HepG2 (cell line): ENCODE measurements at regions not wholly inside any gene's neighbourhood (a gene's known extent, or its start where the extent isn't known, plus 50 kb on each side); places are given as distances from the start of the nearest gene placed in this dataset.

Experiments used
- ATAC-seq: fragments of 200-7000 bp; cut with Tn5 transposase; 3 replicates; pipeline ENCODE4 v1.9.1; 2020; ENCODE audit warnings: mild to moderate bottlenecking, moderate library complexity
- BruUV-seq: library from RNA; stranded (reverse); fragments of 400-500 nt; replicated peaks from 2 replicates; lab custom pipeline; 2021; lab: Mats Ljungman, UMichigan
- CTCF ChIA-PET: fragments of 300-600 bp; formaldehyde crosslinking; extraction: SDS; loops from one replicate; lab custom pipeline; 2021; ENCODE audit warnings: low total read pairs, inconsistent platforms, low intra/inter-chr PET ratio; lab: Yijun Ruan, JAX
- POLR2A ChIA-PET: fragments of 350-600 bp; sonication (Branson Sonifier 250); formaldehyde crosslinking; loops from one replicate; lab custom pipeline; 2020; ENCODE audit warnings: antibody characterized with exemption, inconsistent platforms; lab: Yijun Ruan, JAX
- DNase-seq: peaks from one replicate; pipeline ENCODE4 v3.0.0-alpha.2; 2015; ENCODE audit warnings: low spot score
- FAIRE-seq: peaks from 3 replicates; lab custom pipeline; 2011; peaks lifted over from hg19 to GRCh38; lab: Jason Lieb, UNC
- H2AFZ ChIP-seq: one replicate; pipeline ENCODE4 v1.6.1; 2011; ENCODE audit warnings: low read length, inconsistent platforms
- H3K27ac ChIP-seq: fragments of 300-600 bp; 3 replicates; pipeline ENCODE4 v1.8.0; 2011; ENCODE audit warnings: mixed run types, mild to moderate bottlenecking, mixed read lengths, low read length, inconsistent platforms; ENCODE audit not compliant: insufficient read depth; ENCODE audit errors: extremely low read length
- H3K27me3 ChIP-seq, 2 experiments: fragments of 200-600 bp in 1 of 2; 2 replicates in 1 of 2; 3 replicates in 1 of 2; pipeline versions ENCODE4 v1.6.0 to v1.8.0; 2011; ENCODE audit warnings: low read length in 2 of 2, mild to moderate bottlenecking in 2 of 2, moderate library complexity in 2 of 2, inconsistent platforms in 1 of 2; ENCODE audit not compliant: insufficient read depth in 2 of 2, control insufficient read depth in 1 of 2
- H3K36me3 ChIP-seq, 2 experiments: fragments of 200-600 bp in 1 of 2; replicated peaks in 1 of 2; 2 replicates in 1 of 2; 3 replicates in 1 of 2; pipeline versions ENCODE4 v1.5.1 to v1.8.0; 2011; ENCODE audit warnings: low read length in 2 of 2, inconsistent platforms in 1 of 2; ENCODE audit not compliant: insufficient read depth in 2 of 2, control insufficient read depth in 1 of 2
- H3K4me1 ChIP-seq: 2 replicates; pipeline ENCODE4 v1.5.1; 2012; ENCODE audit warnings: low read length, inconsistent platforms; ENCODE audit not compliant: insufficient read depth
- H3K4me2 ChIP-seq: 2 replicates; pipeline ENCODE4 v1.6.0; 2011; ENCODE audit warnings: low read depth, low read length, inconsistent platforms
- H3K4me3 ChIP-seq, 3 experiments: fragments of 200-600 bp in 1 of 3; sonication (generic), shearing (Covaris generic) in 1 of 3; replicated peaks in 1 of 3; 2 replicates each; pipeline ENCODE4 v1.5.1; 2011 to 2016; ENCODE audit warnings: low read length in 3 of 3, inconsistent platforms in 2 of 3, low read depth in 2 of 3, mild to moderate bottlenecking in 2 of 3, control low read depth in 1 of 3, mixed read lengths in 1 of 3; ENCODE audit not compliant: insufficient read depth in 1 of 3
- H3K79me2 ChIP-seq: one replicate; pipeline ENCODE4 v1.6.1; 2011; ENCODE audit warnings: low read length, inconsistent platforms; ENCODE audit not compliant: insufficient read depth
- H3K9ac ChIP-seq: 2 replicates; pipeline ENCODE4 v1.6.0; 2011; ENCODE audit warnings: mild to moderate bottlenecking, low read depth, low read length, inconsistent platforms; ENCODE audit not compliant: insufficient read depth
- H3K9me3 ChIP-seq: 2 replicates; pipeline ENCODE4 v1.5.1; 2012; ENCODE audit warnings: mild to moderate bottlenecking, low read length
- H4K20me1 ChIP-seq: 2 replicates; pipeline ENCODE4 v1.6.0; 2011; ENCODE audit warnings: inconsistent platforms, mild to moderate bottlenecking, low read length, moderate library complexity; ENCODE audit not compliant: insufficient read depth
- CEBPB ChIP-seq: IDR thresholded peaks from 2 replicates; pipeline ENCODE4 v1.6.1; 2011; ENCODE audit warnings: low read depth, low read length, improper control_type of control experiment, borderline replicate concordance
- KLF11 ChIP-seq: IDR thresholded peaks from 2 replicates; pipeline ENCODE4 v1.6.1; 2016; ENCODE audit warnings: missing compliant biosample characterization
- MED1 ChIP-seq: sonication (generic); formaldehyde crosslinking; IDR thresholded peaks from 2 replicates; pipeline ENCODE4 v1.4.0; 2020; ENCODE audit warnings: missing genetic modification reagents
- MXD1 ChIP-seq: sonication (generic); formaldehyde crosslinking; IDR thresholded peaks from 2 replicates; pipeline ENCODE4 v1.4.0; 2020; ENCODE audit warnings: mild to moderate bottlenecking, missing genetic modification reagents
- NFIB ChIP-seq: sonication (generic); formaldehyde crosslinking; IDR thresholded peaks from 2 replicates; pipeline ENCODE4 v1.9.0; 2021; ENCODE audit warnings: missing genetic modification reagents, mild to moderate bottlenecking, borderline replicate concordance
- PRMT3 ChIP-seq: sonication (generic); formaldehyde crosslinking; IDR thresholded peaks from 2 replicates; pipeline ENCODE4 v1.8.1; 2022; ENCODE audit warnings: low read depth, mild to moderate bottlenecking, moderate library complexity, missing genetic modification reagents, borderline replicate concordance
- SOX6 ChIP-seq, 2 experiments: fragments of 450-650 bp in 1 of 2; sonication (generic) in 1 of 2; formaldehyde crosslinking in 1 of 2; IDR thresholded peaks; 2 replicates each; pipeline versions ENCODE4 v1.4.0 to v1.6.1; 2017 to 2020; ENCODE audit warnings: antibody characterized with exemption in 1 of 2, mild to moderate bottlenecking in 1 of 2, missing genetic modification reagents in 1 of 2
- TOPORS ChIP-seq: sonication (generic); formaldehyde crosslinking; IDR thresholded peaks from 2 replicates; pipeline ENCODE4 v1.8.0; 2023; ENCODE audit warnings: mild to moderate bottlenecking, missing genetic modification reagents
- ZBTB20 ChIP-seq: sonication (generic); formaldehyde crosslinking; IDR thresholded peaks from 2 replicates; pipeline ENCODE4 v1.8.1; 2023; ENCODE audit warnings: missing genetic modification reagents, low read depth, mild to moderate bottlenecking, borderline replicate concordance
- ZMYM4 ChIP-seq: sonication (generic); formaldehyde crosslinking; IDR thresholded peaks from 2 replicates; pipeline ENCODE4 v1.8.1; 2023; ENCODE audit warnings: mild to moderate bottlenecking, missing genetic modification reagents
- ZNF10 ChIP-seq: sonication (generic); formaldehyde crosslinking; IDR thresholded peaks from 2 replicates; pipeline ENCODE4 v1.4.0; 2020; ENCODE audit warnings: mild to moderate bottlenecking, low read depth, missing genetic modification reagents, borderline replicate concordance
- ZNF101 ChIP-seq: sonication (generic); formaldehyde crosslinking; IDR thresholded peaks from 2 replicates; pipeline ENCODE4 v1.4.0; 2020; ENCODE audit warnings: mild to moderate bottlenecking, low read depth, missing genetic modification reagents, borderline replicate concordance
- ZNF224 ChIP-seq: sonication (generic); formaldehyde crosslinking; IDR thresholded peaks from 2 replicates; pipeline ENCODE4 v1.5.0; 2020; ENCODE audit warnings: mild to moderate bottlenecking, missing genetic modification reagents
- ZNF263 ChIP-seq: sonication (generic); formaldehyde crosslinking; IDR thresholded peaks from 2 replicates; pipeline ENCODE4 v1.4.0; 2020; ENCODE audit warnings: missing genetic modification reagents
- ZNF512B ChIP-seq: sonication (generic); formaldehyde crosslinking; IDR thresholded peaks from 2 replicates; pipeline ENCODE4 v1.5.1; 2020; ENCODE audit warnings: missing genetic modification reagents, mild to moderate bottlenecking, borderline replicate concordance
- ZNF839 ChIP-seq: sonication (generic); formaldehyde crosslinking; IDR thresholded peaks from 2 replicates; pipeline ENCODE4 v1.4.0; 2020; ENCODE audit warnings: missing genetic modification reagents, mild to moderate bottlenecking, borderline replicate concordance
- WGBS: methylation state at CpG from one replicate; pipeline ENCODE4 v1.1.6; 2017; ENCODE audit warnings: low lambda C conversion rate; 5-methylcytosine and 5-hydroxymethylcytosine counted together
- in situ Hi-C: cut with HindIII; loops from 2 replicates; pipeline ENCODE4 v1.10.0; 2017; ENCODE audit warnings: low pct_unique_long_range_greater_than_20kb; ENCODE audit not compliant: extremely low pct_ligation_motif_present
- intact Hi-C: fragments of 100-400 bp; cut with micrococcal nuclease; formaldehyde crosslinking; loops from one replicate; pipeline ENCODE4 v1.10.0; 2022; ENCODE audit not compliant: unreplicated experiment
- TF ChIP-seq, protein P1 (sequence below): IDR thresholded peaks from 2 replicates; pipeline ENCODE4 v1.6.1; 2016; ENCODE audit warnings: mild to moderate bottlenecking

GRCh38 chr12:115623275-115623674, 654.2 kb downstream of the MED13L start (continued):
- TF ChIP-seq ZNF101 (no peak), TOPORS (CRISPR knock-in tag) (no peak), MED1 (no peak), NFIB (no peak), ZBTB20 (CRISPR knock-in tag) (peak; percentile 85; the same call in 1 of the 2 replicates), ZNF263 (CRISPR knock-in tag) (no peak), ZNF839 (no peak), PRMT3 (CRISPR knock-in tag) (no peak), MXD1 (CRISPR knock-in tag) (no peak), ZMYM4 (CRISPR knock-in tag) (no peak)
- TF ChIP-seq, all 625 proteins: peak for 2

GRCh38 chr12:115620816-115621215, 656.7 kb downstream of the MED13L start:
- POLR2A ChIA-PET: no interaction called here

More at GRCh38 chr12:115620816-115621215, 656.7 kb downstream of the MED13L start:
- H3K79me2 ChIP-seq: no peaks in the 10 kb centered on the region
- no peak for ATAC-seq
- no peak overlapping the region for H3K27ac ChIP-seq
- H3K27me3 ChIP-seq: no peaks in the 10 kb centered on the region; a peak in 2 of 5 replicates
- peaks cover 7% of the 10 kb centered on the region for H3K4me1 ChIP-seq
- no peak overlapping the region for H3K4me2 ChIP-seq
- H4K20me1 ChIP-seq: no peaks in the 10 kb centered on the region
- H3K9ac ChIP-seq: no peak overlapping the region
- no peak for TF ChIP-seq KLF11
- no peak for TF ChIP-seq ZNF10 (CRISPR knock-in tag)
- TF ChIP-seq SOX6 (IDR thresholded peaks at IDR 0.05): no peak
- no peak for TF ChIP-seq SOX6 (CRISPR knock-in tag; IDR thresholded peaks at IDR 0.05)
- no peak for TF ChIP-seq ZNF224 (CRISPR knock-in tag)
- TF ChIP-seq, protein P1, sequence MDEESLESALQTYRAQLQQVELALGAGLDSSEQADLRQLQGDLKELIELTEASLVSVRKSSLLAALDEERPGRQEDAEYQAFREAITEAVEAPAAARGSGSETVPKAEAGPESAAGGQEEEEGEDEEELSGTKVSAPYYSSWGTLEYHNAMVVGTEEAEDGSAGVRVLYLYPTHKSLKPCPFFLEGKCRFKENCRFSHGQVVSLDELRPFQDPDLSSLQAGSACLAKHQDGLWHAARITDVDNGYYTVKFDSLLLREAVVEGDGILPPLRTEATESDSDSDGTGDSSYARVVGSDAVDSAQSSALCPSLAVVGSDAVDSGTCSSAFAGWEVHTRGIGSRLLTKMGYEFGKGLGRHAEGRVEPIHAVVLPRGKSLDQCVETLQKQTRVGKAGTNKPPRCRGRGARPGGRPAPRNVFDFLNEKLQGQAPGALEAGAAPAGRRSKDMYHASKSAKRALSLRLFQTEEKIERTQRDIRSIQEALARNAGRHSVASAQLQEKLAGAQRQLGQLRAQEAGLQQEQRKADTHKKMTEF: no peak
- no peak for TF ChIP-seq ZNF512B (CRISPR knock-in tag)
- peak; percentile 25; the same call in 1 of the 2 replicates for TF ChIP-seq CEBPB
- TF ChIP-seq, all 625 proteins: peak for 1
- H3K36me3 ChIP-seq: no peaks in the 10 kb centered on the region
- intact Hi-C loops: no loop called here
- no peaks in the 10 kb centered on the region for H3K9me3 ChIP-seq
- CTCF ChIA-PET: no interaction called here
- WGBS: 23% methylated on average over 2 of the region's 4 CpGs
- DNase-seq: no peak
- in situ Hi-C loops: no loop called here
- no peak overlapping the region for H2AFZ ChIP-seq
- H3K4me3 ChIP-seq: no peak overlapping the region
- BruUV-seq: no TSS peak
- no peak for FAIRE-seq
